NCI-H82 (cell line): ENCODE measurements at regions not wholly inside any gene's neighbourhood (a gene's known extent, or its start where the extent isn't known, plus 50 kb on each side); places are given as distances from the start of the nearest gene placed in this dataset.

ENCODE experiments used
- DNase-seq: peaks from one replicate; lab custom pipeline; 2025; lab: John Stamatoyannopoulos, UW

DNA sequence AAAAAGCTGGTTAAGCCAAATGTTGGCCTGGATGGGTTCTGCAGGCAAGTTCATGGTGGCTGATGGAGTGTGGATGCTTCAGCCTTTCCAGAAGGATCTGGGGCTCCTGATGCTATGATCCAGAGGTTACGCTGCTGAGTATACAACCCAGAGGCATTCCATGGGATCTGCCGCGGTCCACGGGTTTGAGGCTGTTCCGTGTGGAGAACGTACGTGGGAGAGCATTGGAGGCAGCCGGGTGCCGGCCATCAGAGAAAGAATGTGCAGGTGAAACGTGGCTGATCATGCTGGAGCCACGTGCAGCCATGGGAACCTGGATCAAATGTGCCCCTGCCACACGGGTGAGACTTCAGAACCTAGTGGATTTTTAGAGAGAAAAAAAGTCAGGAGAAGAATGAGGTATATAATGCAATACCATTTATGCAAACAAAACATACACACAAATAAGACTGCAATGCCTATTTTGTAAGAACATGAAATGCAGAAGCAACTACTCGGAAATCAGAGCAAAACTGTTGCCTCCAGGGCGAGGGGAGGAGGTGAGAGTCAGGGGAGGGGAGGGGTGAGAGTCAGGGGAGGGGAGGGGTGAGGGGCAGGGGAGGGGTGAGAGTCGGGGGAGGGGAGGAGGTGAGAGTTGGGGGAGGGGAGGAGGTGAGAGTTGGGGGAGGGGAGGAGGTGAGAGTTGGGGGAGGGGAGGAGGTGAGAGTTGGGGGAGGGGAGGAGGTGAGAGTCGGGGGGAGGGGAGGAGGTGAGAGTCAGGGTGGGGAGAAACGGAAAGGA lies 116.5 kb upstream of the C1orf174 start:
- no peak for DNase-seq

GRCh38 chr1:4017636-4018365 lies 117.7 kb upstream of the C1orf174 start:
- DNase-seq: no peak

- no peak for DNase-seq
Measured at GRCh38 chr1:4018466-4019146, 118.5 kb upstream of the C1orf174 start.

DNA sequence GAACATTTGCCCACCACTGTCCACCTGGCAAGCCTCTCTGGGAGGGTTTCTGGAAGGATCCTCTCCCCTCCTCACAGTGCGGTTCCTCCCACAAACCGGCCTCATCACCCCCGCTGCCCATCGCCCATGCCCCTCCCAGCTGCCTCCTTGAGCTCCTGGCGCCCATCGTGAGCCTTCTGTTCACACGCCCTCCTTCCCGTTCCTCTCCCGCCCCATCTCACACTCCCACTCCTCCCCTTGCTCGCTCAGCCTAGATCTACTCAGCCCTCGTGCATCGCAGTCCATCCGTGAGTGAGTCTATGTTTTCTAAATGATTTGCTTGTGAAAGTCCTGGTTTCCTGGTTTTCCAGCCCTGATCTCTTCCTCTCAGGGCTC lies 119.1 kb upstream of the C1orf174 start:
- no peak for DNase-seq

DNA sequence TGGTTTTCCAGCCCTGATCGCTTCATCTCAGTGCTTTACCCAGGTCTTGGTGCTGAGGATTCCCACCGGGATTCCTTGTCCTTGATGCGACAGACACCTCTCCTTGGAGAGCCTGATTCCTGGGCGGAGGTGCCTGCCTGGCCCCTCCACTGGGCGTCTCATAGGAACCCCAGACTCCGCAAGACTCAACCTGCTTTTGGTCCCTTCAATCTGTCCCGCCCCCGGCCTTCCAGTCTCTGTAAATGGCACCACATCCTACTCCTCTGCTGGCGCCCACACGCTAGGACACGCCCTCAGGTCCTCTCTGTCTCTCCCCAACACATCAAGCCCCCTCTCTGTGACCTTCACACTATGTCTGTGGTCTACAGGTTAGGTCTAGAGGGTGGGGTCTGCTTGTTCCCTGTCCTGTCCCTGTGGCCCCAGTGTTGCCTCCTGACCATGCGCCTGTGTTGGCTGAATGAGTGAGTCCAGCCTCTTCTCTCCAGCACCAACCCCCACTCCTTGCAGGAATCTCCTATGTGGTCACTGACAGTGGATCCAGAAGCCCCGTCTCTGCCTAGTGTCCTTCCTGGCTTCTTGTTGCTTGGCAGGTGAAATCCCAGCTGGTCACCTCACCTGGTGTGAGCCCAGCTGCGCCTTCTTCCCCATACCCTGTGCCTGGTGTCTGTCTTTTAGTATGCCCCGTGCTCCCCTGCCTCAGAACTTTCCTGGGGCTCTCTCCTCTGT lies 119.7 kb upstream of the C1orf174 start:
- DNase-seq: no peak

GRCh38 chr1:4020449-4020848 lies 120.4 kb upstream of the C1orf174 start:
- DNase-seq: no peak

- no peak for DNase-seq
Measured at GRCh38 chr1:4021136-4021973, 121.3 kb upstream of the C1orf174 start.

GRCh38 chr1:4021974-4022268 lies 121.8 kb upstream of the C1orf174 start:
- DNase-seq: no peak

GRCh38 chr1:4022715-4023114 lies 122.6 kb upstream of the C1orf174 start:
- no peak for DNase-seq

- peak; percentile 59 for DNase-seq
Measured at GRCh38 chr1:4023678-4024077, 123.6 kb upstream of the C1orf174 start.

DNA sequence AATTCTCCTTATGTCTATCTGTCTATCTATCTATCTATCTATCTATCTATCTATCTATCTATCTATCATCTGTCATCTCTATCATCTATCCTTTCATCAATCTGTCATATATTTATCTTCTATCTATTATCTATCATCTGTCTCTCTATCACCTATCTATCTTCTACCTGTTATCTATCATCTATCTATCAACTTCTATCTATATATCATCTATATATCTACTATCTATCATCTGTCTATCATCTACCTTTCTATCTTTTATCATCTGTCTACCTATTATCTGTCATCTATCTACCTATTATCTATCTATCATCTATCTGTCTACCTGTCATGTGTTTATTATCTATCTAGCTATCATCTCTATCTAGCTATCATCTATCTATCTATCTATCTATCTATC lies 124.7 kb upstream of the C1orf174 start:
- DNase-seq: no peak

GRCh38 chr1:4025752-4026151 lies 125.7 kb upstream of the C1orf174 start:
- no peak for DNase-seq

DNA sequence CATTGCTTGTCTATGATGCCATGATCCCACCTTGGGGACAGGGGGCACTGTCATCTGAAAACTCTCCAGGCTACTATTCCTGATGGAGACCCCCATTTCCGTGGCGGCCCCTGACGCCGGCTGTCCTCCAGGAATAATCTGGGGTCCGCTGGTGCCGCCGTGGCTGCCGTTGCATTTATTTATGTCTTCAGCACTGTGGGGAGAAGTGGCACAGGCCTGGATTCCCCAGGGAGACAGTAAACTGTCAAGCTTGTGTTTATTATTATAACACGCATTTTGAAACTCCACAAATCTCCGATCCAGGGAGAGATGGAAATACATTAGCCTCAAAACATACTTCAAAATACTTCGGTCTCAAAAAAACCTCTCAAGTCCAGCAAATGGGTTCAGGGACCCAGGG lies 126.9 kb upstream of the C1orf174 start:
- DNase-seq: no peak

DNA sequence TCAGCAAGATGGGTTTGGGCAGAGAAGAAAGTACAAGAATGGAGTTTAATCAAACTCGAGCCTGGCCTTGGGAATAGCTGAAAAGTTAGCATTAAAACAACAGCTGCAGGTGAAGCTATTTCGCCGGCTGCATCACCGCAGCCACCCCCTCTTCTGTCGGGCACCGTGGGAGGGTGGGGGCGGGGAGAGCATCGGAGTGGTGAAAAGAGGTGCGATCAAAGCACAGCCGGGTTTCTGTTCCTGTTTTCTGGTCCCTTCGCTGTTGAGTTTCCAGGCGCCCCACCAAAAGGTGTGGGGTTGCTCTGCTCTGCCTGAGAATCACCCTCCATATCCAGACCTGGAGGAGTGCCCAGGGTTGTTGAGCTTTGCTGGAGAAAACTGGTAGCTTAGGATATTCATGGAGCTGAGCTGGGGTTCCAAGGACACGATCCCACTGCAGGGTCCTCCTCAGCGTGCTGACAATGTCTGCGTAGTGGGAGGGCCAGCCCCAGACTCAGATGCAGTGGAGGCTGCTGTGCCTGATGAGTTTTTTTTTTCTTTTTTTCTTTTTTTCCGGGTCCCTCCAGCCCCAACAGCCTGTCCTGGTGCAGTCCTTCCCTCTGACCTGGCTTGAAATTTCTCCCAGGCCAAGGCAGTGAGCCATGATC lies 127.5 kb upstream of the C1orf174 start:
- DNase-seq: no peak

GRCh38 chr1:4028139-4028501 lies 128.0 kb upstream of the C1orf174 start:
- DNase-seq: no peak

DNA sequence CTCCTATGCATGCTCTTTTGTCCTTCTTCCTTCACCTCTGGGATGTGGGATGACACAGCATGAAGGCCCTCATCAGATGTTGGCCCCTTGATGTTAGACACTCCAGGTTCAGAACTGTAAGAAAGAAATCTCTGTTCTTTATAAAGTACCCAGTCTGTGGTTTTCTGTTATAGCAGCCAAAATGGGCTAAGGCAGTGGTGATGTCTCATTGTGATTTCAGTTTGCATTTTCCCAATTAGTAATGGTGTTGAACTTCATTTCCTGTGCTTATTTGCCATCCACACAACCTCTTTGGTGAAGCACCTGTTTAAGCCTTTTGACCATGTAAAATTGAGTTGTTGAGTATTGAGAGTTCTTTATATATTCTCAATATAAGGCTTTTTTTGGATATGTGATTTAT lies 129.3 kb upstream of the C1orf174 start:
- DNase-seq: no peak

GRCh38 chr1:4032571-4032970 lies 132.5 kb upstream of the C1orf174 start:
- no peak for DNase-seq

GRCh38 chr1:4033129-4033676 lies 133.1 kb upstream of the C1orf174 start:
- no peak for DNase-seq

- DNase-seq: no peak
Measured at GRCh38 chr1:4033713-4034112, 133.6 kb upstream of the C1orf174 start.

GRCh38 chr1:4034318-4034887 lies 134.3 kb upstream of the C1orf174 start:
- DNase-seq: no peak

GRCh38 chr1:4044967-4045366 lies 144.9 kb upstream of the C1orf174 start:
- DNase-seq: no peak
